Lower leg skin (tissue), 3 donors: ENCODE measurements at regions not wholly inside any gene's neighbourhood (a gene's known extent, or its start where the extent isn't known, plus 50 kb on each side); places are given as distances from the start of the nearest gene placed in this dataset.

Experiments used
- CTCF ChIP-seq, 3 donors: fragments of 450-650 bp; IDR thresholded peaks; one replicate each; pipeline ENCODE4 v1.5.1; 2016; ENCODE audit warnings: antibody characterized with exemption in 3 of 3, mild to moderate bottlenecking in 3 of 3, moderate library complexity in 2 of 3
- POLR2A ChIP-seq, 2 donors: fragments of 450-650 bp; IDR thresholded peaks; one replicate each; pipeline ENCODE4 v1.6.1; 2016 to 2017; ENCODE audit warnings: antibody characterized with exemption in 2 of 2, mild to moderate bottlenecking in 1 of 2, moderate library complexity in 1 of 2

- no peak for TF ChIP-seq CTCF (IDR thresholded peaks at IDR 0.05)
- no peak for TF ChIP-seq POLR2A (IDR thresholded peaks at IDR 0.05)
These were observed 381.5 kb upstream of the PSMD7 start for GRCh38 chr16:73915140-73915539.
